ENCODE measurements at regions not wholly inside any gene's neighbourhood (a gene's known extent, or its start where the extent isn't known, plus 50 kb on each side); places are given as distances from the start of the nearest gene placed in this dataset.
"Not testable (repeated sequence)": the region's sequence is repeated elsewhere in the genome, so short reads cannot be mapped to it uniquely, and the experiment has no call there.

- Histone ChIP-seq H3K36me3 (ENCODE audit: control insufficient read depth, insufficient read depth, low read length) (no peaks in the 10 kb centered on the region), H3K27me3 (ENCODE audit: control insufficient read depth, insufficient read depth, low read length) (no peaks in the 10 kb centered on the region), H3K9me3 (ENCODE audit: control insufficient read depth, insufficient read depth, low read depth, low read length) (peaks cover 12% of the 10 kb centered on the region; the same call in 1 of the 2 replicates), H3K4me1 (ENCODE audit: control insufficient read depth, insufficient read depth, low read length) (no peaks in the 10 kb centered on the region), H3K27ac (ENCODE audit: low read depth, low read length) (no peak overlapping the region), H3K9ac (ENCODE audit: low read length) (no peak overlapping the region), H3K4me3 (ENCODE audit: low read depth, low read length) (no peak overlapping the region)
Measured at GRCh38 chr3:162390891-162391290, 894.3 kb downstream of the OTOL1 start.

GRCh38 chr3:162391301-162391700 lies 894.7 kb downstream of the OTOL1 start:
- Histone ChIP-seq H3K27me3 (ENCODE audit: control insufficient read depth, insufficient read depth, low read length) (no peaks in the 10 kb centered on the region), H3K9ac (ENCODE audit: low read length) (no peak overlapping the region), H3K27ac (ENCODE audit: low read depth, low read length) (no peak overlapping the region), H3K4me1 (ENCODE audit: control insufficient read depth, insufficient read depth, low read length) (no peaks in the 10 kb centered on the region), H3K9me3 (ENCODE audit: control insufficient read depth, insufficient read depth, low read depth, low read length) (peaks cover 12% of the 10 kb centered on the region; the same call in 1 of the 2 replicates), H3K36me3 (ENCODE audit: control insufficient read depth, insufficient read depth, low read length) (no peaks in the 10 kb centered on the region), H3K4me3 (ENCODE audit: low read depth, low read length) (no peak overlapping the region)

- H3K4me1 ChIP-seq (ENCODE audit: control insufficient read depth, insufficient read depth, low read length) = no peaks in the 10 kb centered on the region
- no peaks in the 10 kb centered on the region for H3K36me3 ChIP-seq (ENCODE audit: control insufficient read depth, insufficient read depth, low read length)
- H3K27ac ChIP-seq (ENCODE audit: low read depth, low read length) = no peak overlapping the region
- H3K4me3 ChIP-seq (ENCODE audit: low read depth, low read length) = no peak overlapping the region
- peaks cover 12% of the 10 kb centered on the region; the same call in 1 of the 2 replicates for H3K9me3 ChIP-seq (ENCODE audit: control insufficient read depth, insufficient read depth, low read depth, low read length)
- H3K27me3 ChIP-seq (ENCODE audit: control insufficient read depth, insufficient read depth, low read length) = no peaks in the 10 kb centered on the region
- H3K9ac ChIP-seq (ENCODE audit: low read length) = no peak overlapping the region
Measured at GRCh38 chr3:162395496-162395895, 898.9 kb downstream of the OTOL1 start.

GRCh38 chr3:162398554-162398953 lies 901.9 kb downstream of the OTOL1 start:
- no peak overlapping the region for H3K27ac ChIP-seq (ENCODE audit: low read depth, low read length)
- no peak overlapping the region for H3K4me3 ChIP-seq (ENCODE audit: low read depth, low read length)
- no peak overlapping the region for H3K9ac ChIP-seq (ENCODE audit: low read length)
- no peaks in the 10 kb centered on the region for H3K36me3 ChIP-seq (ENCODE audit: control insufficient read depth, insufficient read depth, low read length)
- 0 out of 2 replicates have a peak, but pooled peaks cover 8% of the 10 kb centered on the region for H3K9me3 ChIP-seq (ENCODE audit: control insufficient read depth, insufficient read depth, low read depth, low read length)
- no peaks in the 10 kb centered on the region for H3K27me3 ChIP-seq (ENCODE audit: control insufficient read depth, insufficient read depth, low read length)
- H3K4me1 ChIP-seq (ENCODE audit: control insufficient read depth, insufficient read depth, low read length) = no peaks in the 10 kb centered on the region

- no peaks in the 10 kb centered on the region for H3K4me1 ChIP-seq (ENCODE audit: control insufficient read depth, insufficient read depth, low read length)
Measured at GRCh38 chr3:162400697-162401096, 904.1 kb downstream of the OTOL1 start.

GRCh38 chr3:162411556-162411955 lies 914.9 kb downstream of the OTOL1 start:
- H3K4me3 ChIP-seq (ENCODE audit: low read depth, low read length) = peak overlapping the region; percentile 40; the same call in 1 of the 2 replicates
- H3K9me3 ChIP-seq (ENCODE audit: control insufficient read depth, insufficient read depth, low read depth, low read length); H3K9ac ChIP-seq (ENCODE audit: low read length); H3K36me3 ChIP-seq (ENCODE audit: control insufficient read depth, insufficient read depth, low read length); H3K27ac ChIP-seq (ENCODE audit: low read depth, low read length); H3K4me1 ChIP-seq (ENCODE audit: control insufficient read depth, insufficient read depth, low read length); H3K27me3 ChIP-seq (ENCODE audit: control insufficient read depth, insufficient read depth, low read length): not testable (repeated sequence)

More at GRCh38 chr3:162400697-162401096, 904.1 kb downstream of the OTOL1 start:
- H3K4me3 ChIP-seq (ENCODE audit: low read depth, low read length) = no peak overlapping the region
- no peaks in the 10 kb centered on the region for H3K36me3 ChIP-seq (ENCODE audit: control insufficient read depth, insufficient read depth, low read length)
- H3K27me3 ChIP-seq (ENCODE audit: control insufficient read depth, insufficient read depth, low read length) = no peaks in the 10 kb centered on the region
- no peaks in the 10 kb centered on the region for H3K9me3 ChIP-seq (ENCODE audit: control insufficient read depth, insufficient read depth, low read depth, low read length)
- H3K27ac ChIP-seq (ENCODE audit: low read depth, low read length) = no peak overlapping the region
- no peak overlapping the region for H3K9ac ChIP-seq (ENCODE audit: low read length)

- no peaks in the 10 kb centered on the region for H3K36me3 ChIP-seq (ENCODE audit: control insufficient read depth, insufficient read depth, low read length)
- H3K27ac ChIP-seq (ENCODE audit: low read depth, low read length) = no peak overlapping the region
- H3K9me3 ChIP-seq (ENCODE audit: control insufficient read depth, insufficient read depth, low read depth, low read length) = no peaks in the 10 kb centered on the region
- H3K27me3 ChIP-seq (ENCODE audit: control insufficient read depth, insufficient read depth, low read length) = no peaks in the 10 kb centered on the region
- no peak overlapping the region for H3K4me3 ChIP-seq (ENCODE audit: low read depth, low read length)
- H3K4me1 ChIP-seq (ENCODE audit: control insufficient read depth, insufficient read depth, low read length) = no peaks in the 10 kb centered on the region
- H3K9ac ChIP-seq (ENCODE audit: low read length) = no peak overlapping the region
Measured at GRCh38 chr3:162421721-162422120, 925.1 kb downstream of the OTOL1 start.

GRCh38 chr3:162428192-162428591 lies 931.6 kb downstream of the OTOL1 start:
- Histone ChIP-seq H3K4me1 (ENCODE audit: control insufficient read depth, insufficient read depth, low read length) (no peaks in the 10 kb centered on the region), H3K27me3 (ENCODE audit: control insufficient read depth, insufficient read depth, low read length) (no peaks in the 10 kb centered on the region), H3K9me3 (ENCODE audit: control insufficient read depth, insufficient read depth, low read depth, low read length) (0 out of 2 replicates have a peak, but pooled peaks cover 3% of the 10 kb centered on the region), H3K4me3 (ENCODE audit: low read depth, low read length) (no peak overlapping the region), H3K27ac (ENCODE audit: low read depth, low read length) (no peak overlapping the region), H3K36me3 (ENCODE audit: control insufficient read depth, insufficient read depth, low read length) (no peaks in the 10 kb centered on the region), H3K9ac (ENCODE audit: low read length) (no peak overlapping the region)

- no peaks in the 10 kb centered on the region for H3K27me3 ChIP-seq (ENCODE audit: control insufficient read depth, insufficient read depth, low read length)
- H3K4me1 ChIP-seq (ENCODE audit: control insufficient read depth, insufficient read depth, low read length) = no peaks in the 10 kb centered on the region
- H3K9ac ChIP-seq (ENCODE audit: low read length) = no peak overlapping the region
- no peak overlapping the region for H3K4me3 ChIP-seq (ENCODE audit: low read depth, low read length)
- H3K27ac ChIP-seq (ENCODE audit: low read depth, low read length) = no peak overlapping the region
- peaks cover 8% of the 10 kb centered on the region for H3K9me3 ChIP-seq (ENCODE audit: control insufficient read depth, insufficient read depth, low read depth, low read length)
- no peaks in the 10 kb centered on the region for H3K36me3 ChIP-seq (ENCODE audit: control insufficient read depth, insufficient read depth, low read length)
Measured at GRCh38 chr3:162435750-162436149, 939.1 kb downstream of the OTOL1 start.

GRCh38 chr3:162436826-162437225 lies 940.2 kb downstream of the OTOL1 start:
- Histone ChIP-seq H3K9me3 (ENCODE audit: control insufficient read depth, insufficient read depth, low read depth, low read length) (peaks cover 5% of the 10 kb centered on the region), H3K27ac (ENCODE audit: low read depth, low read length) (no peak overlapping the region), H3K9ac (ENCODE audit: low read length) (no peak overlapping the region), H3K36me3 (ENCODE audit: control insufficient read depth, insufficient read depth, low read length) (no peaks in the 10 kb centered on the region), H3K4me1 (ENCODE audit: control insufficient read depth, insufficient read depth, low read length) (no peaks in the 10 kb centered on the region), H3K4me3 (ENCODE audit: low read depth, low read length) (no peak overlapping the region), H3K27me3 (ENCODE audit: control insufficient read depth, insufficient read depth, low read length) (no peaks in the 10 kb centered on the region)

- Histone ChIP-seq H3K36me3 (ENCODE audit: control insufficient read depth, insufficient read depth, low read length) (no peaks in the 10 kb centered on the region), H3K27ac (ENCODE audit: low read depth, low read length) (no peak overlapping the region), H3K27me3 (ENCODE audit: control insufficient read depth, insufficient read depth, low read length) (no peaks in the 10 kb centered on the region)
Measured at GRCh38 chr3:162437480-162437879, 940.9 kb downstream of the OTOL1 start.

GRCh38 chr3:162441716-162442115 lies 945.1 kb downstream of the OTOL1 start:
- Histone ChIP-seq H3K4me3 (ENCODE audit: low read depth, low read length) (no peak overlapping the region), H3K9ac (ENCODE audit: low read length) (no peak overlapping the region), H3K4me1 (ENCODE audit: control insufficient read depth, insufficient read depth, low read length) (no peaks in the 10 kb centered on the region), H3K27ac (ENCODE audit: low read depth, low read length) (no peak overlapping the region), H3K36me3 (ENCODE audit: control insufficient read depth, insufficient read depth, low read length) (no peaks in the 10 kb centered on the region), H3K9me3 (ENCODE audit: control insufficient read depth, insufficient read depth, low read depth, low read length) (peaks cover 5% of the 10 kb centered on the region; the same call in 1 of the 2 replicates), H3K27me3 (ENCODE audit: control insufficient read depth, insufficient read depth, low read length) (no peaks in the 10 kb centered on the region)

More at GRCh38 chr3:162437480-162437879, 940.9 kb downstream of the OTOL1 start:
- Histone ChIP-seq H3K4me3 (ENCODE audit: low read depth, low read length) (no peak overlapping the region), H3K4me1 (ENCODE audit: control insufficient read depth, insufficient read depth, low read length) (no peaks in the 10 kb centered on the region), H3K9ac (ENCODE audit: low read length) (no peak overlapping the region), H3K9me3 (ENCODE audit: control insufficient read depth, insufficient read depth, low read depth, low read length) (peaks cover 5% of the 10 kb centered on the region)
